Suprapubic skin (tissue), 4 donors: ENCODE measurements at regions not wholly inside any gene's neighbourhood (a gene's known extent, or its start where the extent isn't known, plus 50 kb on each side); places are given as distances from the start of the nearest gene placed in this dataset.

Experiments used
- CTCF ChIP-seq, 2 donors: fragments of 200-600 bp in 1 of 2; fragments of 450-650 bp in 1 of 2; sonication (generic) in 1 of 2; IDR thresholded peaks; one replicate each; pipeline ENCODE4 v1.5.1; 2016 to 2019; ENCODE audit warnings: antibody characterized with exemption in 2 of 2, mild to moderate bottlenecking in 1 of 2, moderate library complexity in 1 of 2
- POLR2A ChIP-seq, 2 donors: fragments of 450-650 bp; IDR thresholded peaks; one replicate each; pipeline ENCODE4 v1.6.1; 2017; ENCODE audit warnings: antibody characterized with exemption in 2 of 2, mild to moderate bottlenecking in 2 of 2, moderate library complexity in 2 of 2
- POLR2AphosphoS5 ChIP-seq, 3 donors: sonication (generic); formaldehyde crosslinking; IDR thresholded peaks; one replicate each; pipeline ENCODE4 v1.6.1; 2017; ENCODE audit warnings: antibody characterized with exemption in 3 of 3

- TF ChIP-seq CTCF (IDR thresholded peaks at IDR 0.05) (no peak), POLR2AphosphoS5 (IDR thresholded peaks at IDR 0.05) (no peak), POLR2A (IDR thresholded peaks at IDR 0.05) (no peak)
These were observed 353.7 kb downstream of the HTR7 start for GRCh38 chr10:90504172-90504571.
